SK-N-SH (cell line): ENCODE measurements at regions not wholly inside any gene's neighbourhood (a gene's known extent, or its start where the extent isn't known, plus 50 kb on each side); places are given as distances from the start of the nearest gene placed in this dataset.

Experiments used
- CTCF ChIA-PET: fragments of 300-600, 350-600 bp; formaldehyde crosslinking; extraction: SDS; loops from one replicate; lab custom pipeline; 2021; lab: Yijun Ruan, JAX
- POLR2A ChIA-PET: fragments of 350-600 bp; sonication (Branson Sonifier 250); formaldehyde crosslinking; extraction: SDS; loops from one replicate; lab custom pipeline; 2020; ENCODE audit warnings: antibody characterized with exemption, inconsistent platforms; lab: Yijun Ruan, JAX
- DNase-seq: peaks from one replicate; pipeline ENCODE4 v3.0.0; 2012
- H2AFZ ChIP-seq: fragments of 200-600 bp; sonication (generic); 2 replicates; pipeline ENCODE4 v1.8.1; 2016; ENCODE audit warnings: antibody characterized with exemption, mild to moderate bottlenecking, low read depth
- H3F3A ChIP-seq: fragments of 200-600 bp; sonication (generic); replicated peaks from 2 replicates; pipeline ENCODE3; 2016; ENCODE audit warnings: antibody characterized with exemption, mild to moderate bottlenecking; ENCODE audit not compliant: insufficient read depth
- H3K27ac ChIP-seq, 2 experiments: fragments of 200-500 bp in 1 of 2; fragments of 200-600 bp in 1 of 2; sonication (Bioruptor generic) in 1 of 2; sonication (generic), shearing (Covaris generic) in 1 of 2; 2 replicates each; pipeline versions ENCODE4 v1.5.1 to v1.6.1; 2014 to 2016; ENCODE audit warnings: low read depth in 2 of 2, inconsistent platforms in 1 of 2, low read length in 1 of 2, mild to moderate bottlenecking in 1 of 2, mixed read lengths in 1 of 2
- H3K27me3 ChIP-seq: fragments of 200-600 bp; sonication (generic), shearing (Covaris generic); 2 replicates; pipeline ENCODE4 v1.6.1; 2016; ENCODE audit warnings: mixed run types; ENCODE audit not compliant: insufficient read depth
- H3K36me3 ChIP-seq, 2 experiments: fragments of 200-500 bp in 1 of 2; fragments of 200-600 bp in 1 of 2; sonication (Bioruptor generic) in 1 of 2; sonication (generic) in 1 of 2; replicated peaks in 1 of 2; 2 replicates each; pipeline versions ENCODE3 to v1.5.1; 2014 to 2016; ENCODE audit warnings: low read length in 1 of 2, mild to moderate bottlenecking in 1 of 2; ENCODE audit not compliant: insufficient read depth in 2 of 2, control insufficient read depth in 1 of 2
- H3K4me1 ChIP-seq, 2 experiments: fragments of 200-500 bp in 1 of 2; fragments of 200-600 bp in 1 of 2; sonication (Bioruptor generic) in 1 of 2; sonication (generic), shearing (Covaris generic) in 1 of 2; 2 replicates each; pipeline versions ENCODE4 v1.5.1 to v1.6.1; 2014 to 2016; ENCODE audit warnings: low read depth in 1 of 2, low read length in 1 of 2, mixed run types in 1 of 2; ENCODE audit not compliant: insufficient read depth in 2 of 2, control insufficient read depth in 1 of 2
- H3K4me2 ChIP-seq: fragments of 200-600 bp; sonication (generic), shearing (Covaris generic); 2 replicates; pipeline ENCODE4 v1.6.1; 2017; ENCODE audit warnings: mixed run types
- H3K4me3 ChIP-seq, 2 experiments: fragments of 200-500 bp in 1 of 2; fragments of 200-600 bp in 1 of 2; sonication (Bioruptor generic) in 1 of 2; sonication (generic), shearing (Covaris generic) in 1 of 2; 2 replicates each; pipeline versions ENCODE4 v1.5.1 to v1.8.1; 2014 to 2016; ENCODE audit warnings: low read depth in 2 of 2, inconsistent platforms in 1 of 2, low read length in 1 of 2, mild to moderate bottlenecking in 1 of 2, mixed read lengths in 1 of 2, moderate library complexity in 1 of 2
- H3K79me2 ChIP-seq: fragments of 200-600 bp; sonication (generic); 2 replicates; pipeline ENCODE4 v1.8.1; 2017; ENCODE audit warnings: mild to moderate bottlenecking; ENCODE audit not compliant: insufficient read depth
- H3K9ac ChIP-seq: fragments of 200-600 bp; sonication (generic); 2 replicates; pipeline ENCODE4 v1.6.1; 2017; ENCODE audit warnings: mixed run types
- H3K9me2 ChIP-seq: fragments of 200-600 bp; sonication (generic); 2 replicates; pipeline ENCODE4 v1.6.1; 2017; ENCODE audit warnings: mixed run types
- H3K9me3 ChIP-seq: fragments of 200-600 bp; sonication (generic); 2 replicates; pipeline ENCODE4 v1.6.1; 2017; ENCODE audit warnings: mixed run types, mild to moderate bottlenecking, moderate library complexity
- H4K20me1 ChIP-seq: fragments of 200-600 bp; sonication (generic); 2 replicates; pipeline ENCODE4 v1.6.1; 2017; ENCODE audit warnings: mild to moderate bottlenecking, mixed run types; ENCODE audit not compliant: insufficient read depth
- CHD2 ChIP-seq: fragments of 150-350 bp; IDR thresholded peaks from 2 replicates; pipeline ENCODE4 v1.6.1; 2018; ENCODE audit warnings: low read length; ENCODE audit not compliant: partially characterized antibody
- FOXM1 ChIP-seq: IDR thresholded peaks from 2 replicates; pipeline ENCODE4 v1.4.0; 2012; ENCODE audit warnings: low read depth, mild to moderate bottlenecking
- JUND ChIP-seq: IDR thresholded peaks from 2 replicates; pipeline ENCODE4 v1.4.0; 2012
- MEF2A ChIP-seq: IDR thresholded peaks from 2 replicates; pipeline ENCODE4 v1.4.0; 2012; ENCODE audit warnings: low read depth, borderline replicate concordance
- POLR2AphosphoS5 ChIP-seq: IDR thresholded peaks from 2 replicates; pipeline ENCODE4 v1.6.1; 2012; ENCODE audit warnings: low read depth, low read length
- RAD21 ChIP-seq: IDR thresholded peaks from 2 replicates; pipeline ENCODE4 v1.6.1; 2012; ENCODE audit warnings: mild to moderate bottlenecking, low read length
- RCOR1 ChIP-seq: fragments of 150-350 bp; IDR thresholded peaks from 2 replicates; pipeline ENCODE4 v1.6.1; 2017; ENCODE audit warnings: antibody characterized with exemption, low read length
- RFX5 ChIP-seq: IDR thresholded peaks from 2 replicates; pipeline ENCODE4 v1.6.1; 2012; ENCODE audit warnings: mild to moderate bottlenecking, improper control_type of control experiment, low read length
- RXRA ChIP-seq: IDR thresholded peaks from 2 replicates; pipeline ENCODE4 v1.4.0; 2012; ENCODE audit warnings: low read depth, mild to moderate bottlenecking, borderline replicate concordance
- SMC3 ChIP-seq: IDR thresholded peaks from 2 replicates; pipeline ENCODE4 v1.6.1; 2012; ENCODE audit warnings: low read depth, low read length, improper control_type of control experiment
- TAF1 ChIP-seq: IDR thresholded peaks from 2 replicates; pipeline ENCODE4 v1.6.1; 2012; ENCODE audit warnings: low read depth, mild to moderate bottlenecking, low read length, moderate library complexity, borderline replicate concordance
- TEAD4 ChIP-seq: IDR thresholded peaks from 2 replicates; pipeline ENCODE4 v1.4.0; 2012; ENCODE audit warnings: mild to moderate bottlenecking, borderline replicate concordance; ENCODE audit not compliant: insufficient read depth
- WGBS: methylation state at CpG from one replicate; pipeline ENCODE4 v1.1.6; 2017; ENCODE audit warnings: low lambda C conversion rate; 5-methylcytosine and 5-hydroxymethylcytosine counted together
- TF ChIP-seq, protein P1 (sequence below): IDR thresholded peaks from 2 replicates; pipeline ENCODE4 v1.4.0; 2012; ENCODE audit warnings: low read depth, borderline replicate concordance
- TF ChIP-seq, protein P2 (sequence below): IDR thresholded peaks from 2 replicates; pipeline ENCODE4 v1.4.0; 2012; ENCODE audit warnings: low read depth, borderline replicate concordance
- TF ChIP-seq, protein P3 (sequence below): fragments of 150-350 bp; IDR thresholded peaks from 2 replicates; pipeline ENCODE4 v1.6.1; 2016; ENCODE audit warnings: mild to moderate bottlenecking, low read depth, low read length
- TF ChIP-seq, protein P4 (sequence below): fragments of 200-600 bp; sonication (generic); IDR thresholded peaks from 2 replicates; pipeline ENCODE4 v1.6.1; 2017; ENCODE audit warnings: antibody characterized with exemption, mild to moderate bottlenecking, moderate library complexity
- TF ChIP-seq, protein P5 (sequence below): IDR thresholded peaks from 2 replicates; pipeline ENCODE4; 2012

DNA sequence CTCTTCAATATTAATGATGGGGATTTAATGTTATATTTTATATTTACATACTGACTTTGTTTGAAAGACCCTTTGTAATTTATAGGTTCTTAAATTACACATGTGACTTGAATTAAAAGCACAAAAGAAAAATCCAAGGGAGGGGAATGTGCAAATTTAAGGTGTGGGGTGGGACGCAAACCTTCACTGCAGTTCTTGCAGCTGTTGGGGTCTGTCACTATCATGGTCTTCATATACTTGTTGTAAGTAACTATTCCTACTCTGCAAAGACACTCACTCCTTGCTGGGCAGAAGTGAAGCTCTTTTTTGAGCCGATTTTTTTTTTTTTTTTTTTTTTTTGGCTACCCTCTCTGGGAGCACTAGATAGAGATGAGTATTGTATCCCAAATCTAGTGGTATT lies 505.3 kb downstream of the ARHGEF28 start (continued):
- TF ChIP-seq SMC3: no peak

DNA sequence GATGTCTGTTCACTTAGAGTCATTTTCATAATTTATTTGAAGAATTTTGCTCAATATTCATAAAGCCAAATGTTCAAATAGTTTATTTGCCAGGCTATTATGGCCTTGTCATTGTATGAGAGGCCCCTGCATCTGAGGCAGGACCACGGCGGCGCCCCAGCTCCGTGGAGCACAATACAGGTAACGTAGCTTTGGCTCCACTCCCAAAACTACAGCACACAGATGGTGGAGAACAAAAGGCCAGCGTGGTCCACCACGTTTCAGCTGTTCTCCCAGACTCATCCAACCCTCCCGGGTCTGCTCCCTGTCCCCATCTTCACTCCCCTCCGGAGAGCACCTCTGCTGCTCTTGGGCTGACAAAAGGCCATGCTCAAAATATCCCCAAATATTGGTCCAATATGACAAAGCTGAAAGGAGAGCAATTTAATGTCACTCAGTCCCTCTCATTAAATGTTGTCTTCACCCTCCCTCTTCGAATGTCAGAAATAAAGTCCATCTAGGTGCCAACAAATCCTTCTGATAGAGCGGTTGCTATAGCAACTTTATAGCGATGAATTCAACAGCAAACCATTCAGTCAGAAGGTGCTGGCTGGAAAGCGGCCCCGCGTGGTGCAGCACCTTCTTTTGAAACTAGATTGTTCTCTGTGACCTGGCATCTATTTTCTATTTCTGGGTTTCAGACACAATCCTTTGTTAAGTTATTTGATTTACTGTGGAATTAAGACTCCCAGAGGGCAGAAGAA lies 504.3 kb downstream of the ARHGEF28 start:
- Histone ChIP-seq H2AFZ (no peak overlapping the region), H3K9ac (no peak overlapping the region), H3K4me2 (no peak overlapping the region), H3K4me3 (no peak overlapping the region), H3K9me3 (no peaks in the 10 kb centered on the region), H3K36me3 (no peaks in the 10 kb centered on the region), H3K9me2 (no peaks in the 10 kb centered on the region), H3K27me3 (no peaks in the 10 kb centered on the region), H3F3A (no peaks in the 10 kb centered on the region), H3K79me2 (no peaks in the 10 kb centered on the region), H4K20me1 (no peaks in the 10 kb centered on the region), H3K4me1 (peaks cover 0 to 30% of the 10 kb centered on the region in 2 experiments; a peak in 2 of 4 replicates), H3K27ac (no peak overlapping the region)
- no peak for DNase-seq
- no peak for TF ChIP-seq TEAD4
- no peak for TF ChIP-seq CHD2
- TF ChIP-seq RAD21: no peak
- TF ChIP-seq, protein P1, sequence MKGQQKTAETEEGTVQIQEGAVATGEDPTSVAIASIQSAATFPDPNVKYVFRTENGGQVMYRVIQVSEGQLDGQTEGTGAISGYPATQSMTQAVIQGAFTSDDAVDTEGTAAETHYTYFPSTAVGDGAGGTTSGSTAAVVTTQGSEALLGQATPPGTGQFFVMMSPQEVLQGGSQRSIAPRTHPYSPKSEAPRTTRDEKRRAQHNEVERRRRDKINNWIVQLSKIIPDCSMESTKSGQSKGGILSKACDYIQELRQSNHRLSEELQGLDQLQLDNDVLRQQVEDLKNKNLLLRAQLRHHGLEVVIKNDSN: no peak
- no peak for TF ChIP-seq SMC3
- no peak for TF ChIP-seq RCOR1
- no peak for TF ChIP-seq MEF2A
- TF ChIP-seq, protein P2, sequence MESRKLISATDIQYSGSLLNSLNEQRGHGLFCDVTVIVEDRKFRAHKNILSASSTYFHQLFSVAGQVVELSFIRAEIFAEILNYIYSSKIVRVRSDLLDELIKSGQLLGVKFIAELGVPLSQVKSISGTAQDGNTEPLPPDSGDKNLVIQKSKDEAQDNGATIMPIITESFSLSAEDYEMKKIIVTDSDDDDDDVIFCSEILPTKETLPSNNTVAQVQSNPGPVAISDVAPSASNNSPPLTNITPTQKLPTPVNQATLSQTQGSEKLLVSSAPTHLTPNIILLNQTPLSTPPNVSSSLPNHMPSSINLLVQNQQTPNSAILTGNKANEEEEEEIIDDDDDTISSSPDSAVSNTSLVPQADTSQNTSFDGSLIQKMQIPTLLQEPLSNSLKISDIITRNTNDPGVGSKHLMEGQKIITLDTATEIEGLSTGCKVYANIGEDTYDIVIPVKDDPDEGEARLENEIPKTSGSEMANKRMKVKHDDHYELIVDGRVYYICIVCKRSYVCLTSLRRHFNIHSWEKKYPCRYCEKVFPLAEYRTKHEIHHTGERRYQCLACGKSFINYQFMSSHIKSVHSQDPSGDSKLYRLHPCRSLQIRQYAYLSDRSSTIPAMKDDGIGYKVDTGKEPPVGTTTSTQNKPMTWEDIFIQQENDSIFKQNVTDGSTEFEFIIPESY: no peak
- no peak for TF ChIP-seq TAF1
- TF ChIP-seq, protein P3, sequence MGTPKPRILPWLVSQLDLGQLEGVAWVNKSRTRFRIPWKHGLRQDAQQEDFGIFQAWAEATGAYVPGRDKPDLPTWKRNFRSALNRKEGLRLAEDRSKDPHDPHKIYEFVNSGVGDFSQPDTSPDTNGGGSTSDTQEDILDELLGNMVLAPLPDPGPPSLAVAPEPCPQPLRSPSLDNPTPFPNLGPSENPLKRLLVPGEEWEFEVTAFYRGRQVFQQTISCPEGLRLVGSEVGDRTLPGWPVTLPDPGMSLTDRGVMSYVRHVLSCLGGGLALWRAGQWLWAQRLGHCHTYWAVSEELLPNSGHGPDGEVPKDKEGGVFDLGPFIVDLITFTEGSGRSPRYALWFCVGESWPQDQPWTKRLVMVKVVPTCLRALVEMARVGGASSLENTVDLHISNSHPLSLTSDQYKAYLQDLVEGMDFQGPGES: no peak
- no peak for TF ChIP-seq POLR2AphosphoS5
- TF ChIP-seq RFX5: no peak
- no peak for TF ChIP-seq JUND
- TF ChIP-seq, protein P4, sequence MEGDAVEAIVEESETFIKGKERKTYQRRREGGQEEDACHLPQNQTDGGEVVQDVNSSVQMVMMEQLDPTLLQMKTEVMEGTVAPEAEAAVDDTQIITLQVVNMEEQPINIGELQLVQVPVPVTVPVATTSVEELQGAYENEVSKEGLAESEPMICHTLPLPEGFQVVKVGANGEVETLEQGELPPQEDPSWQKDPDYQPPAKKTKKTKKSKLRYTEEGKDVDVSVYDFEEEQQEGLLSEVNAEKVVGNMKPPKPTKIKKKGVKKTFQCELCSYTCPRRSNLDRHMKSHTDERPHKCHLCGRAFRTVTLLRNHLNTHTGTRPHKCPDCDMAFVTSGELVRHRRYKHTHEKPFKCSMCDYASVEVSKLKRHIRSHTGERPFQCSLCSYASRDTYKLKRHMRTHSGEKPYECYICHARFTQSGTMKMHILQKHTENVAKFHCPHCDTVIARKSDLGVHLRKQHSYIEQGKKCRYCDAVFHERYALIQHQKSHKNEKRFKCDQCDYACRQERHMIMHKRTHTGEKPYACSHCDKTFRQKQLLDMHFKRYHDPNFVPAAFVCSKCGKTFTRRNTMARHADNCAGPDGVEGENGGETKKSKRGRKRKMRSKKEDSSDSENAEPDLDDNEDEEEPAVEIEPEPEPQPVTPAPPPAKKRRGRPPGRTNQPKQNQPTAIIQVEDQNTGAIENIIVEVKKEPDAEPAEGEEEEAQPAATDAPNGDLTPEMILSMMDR: no peak
- TF ChIP-seq RXRA: no peak
- no peak for TF ChIP-seq FOXM1
- TF ChIP-seq, protein P5, sequence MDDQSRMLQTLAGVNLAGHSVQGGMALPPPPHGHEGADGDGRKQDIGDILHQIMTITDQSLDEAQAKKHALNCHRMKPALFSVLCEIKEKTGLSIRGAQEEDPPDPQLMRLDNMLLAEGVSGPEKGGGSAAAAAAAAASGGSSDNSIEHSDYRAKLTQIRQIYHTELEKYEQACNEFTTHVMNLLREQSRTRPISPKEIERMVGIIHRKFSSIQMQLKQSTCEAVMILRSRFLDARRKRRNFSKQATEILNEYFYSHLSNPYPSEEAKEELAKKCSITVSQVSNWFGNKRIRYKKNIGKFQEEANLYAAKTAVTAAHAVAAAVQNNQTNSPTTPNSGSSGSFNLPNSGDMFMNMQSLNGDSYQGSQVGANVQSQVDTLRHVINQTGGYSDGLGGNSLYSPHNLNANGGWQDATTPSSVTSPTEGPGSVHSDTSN: no peak
- CTCF ChIA-PET: interaction anchor here (0.6 kb wide), 1 partner anchor 45 kb away, joined by 3 read pairs; no protein-coding TSS in a partner anchor
- 83% methylated on average over 14 of the region's 15 CpGs for WGBS
- POLR2A ChIA-PET: no interaction called here
